ENCODE measurements at regions not wholly inside any gene's neighbourhood (a gene's known extent, or its start where the extent isn't known, plus 50 kb on each side); places are given as distances from the start of the nearest gene placed in this dataset.

- Histone ChIP-seq H3K4me3 (ENCODE audit: extremely low read depth in 1 of 4, insufficient read depth in 2 of 4, low read depth in 3 of 4, low read length in 4 of 4) (no peak overlapping the region), H3K36me3 (ENCODE audit: control insufficient read depth in 2 of 4, insufficient read depth in 4 of 4, low read length in 3 of 4) (no peaks in the 10 kb centered on the region), H2BK15ac (ENCODE audit: low read length) (no peak overlapping the region), H2AFZ (ENCODE audit: low read length) (no peak overlapping the region), H2BK5ac (ENCODE audit: low read depth, low read length) (no peak overlapping the region), H3K79me1 (ENCODE audit: low read depth, low read length) (no peaks in the 10 kb centered on the region), H4K5ac (ENCODE audit: insufficient read length, low read depth, low read length) (no peak overlapping the region), H3K14ac (ENCODE audit: insufficient read length) (no peak overlapping the region), H4K8ac (ENCODE audit: extremely low read depth, insufficient read depth, low read length) (no peak overlapping the region), H3K4me2 (ENCODE audit: insufficient read depth in 1 of 2, low read depth in 2 of 2, low read length in 2 of 2) (no peak overlapping the region), H2BK120ac (replicated peaks; ENCODE audit: low read depth, low read length) (no peak overlapping the region), H3K27ac (ENCODE audit: low read depth, low read length) (no peak overlapping the region), H3K79me2 (ENCODE audit: control insufficient read depth in 1 of 2, insufficient read depth in 2 of 2, low read length in 2 of 2) (no peaks in the 10 kb centered on the region), H3K23me2 (ENCODE audit: low read depth, low read length) (no peaks in the 10 kb centered on the region), H3K23ac (ENCODE audit: insufficient read length) (no peak overlapping the region), H3K56ac (replicated peaks; ENCODE audit: insufficient read length, low read depth, low read length) (no peak overlapping the region), H3K27me3 (replicated peaks in 1 of 4; ENCODE audit: control insufficient read depth in 3 of 4, extremely low read depth in 1 of 4, insufficient read depth in 3 of 4, low read length in 3 of 4) (no peaks in the 10 kb centered on the region), H3K4ac (replicated peaks; ENCODE audit: insufficient read length, low read depth, low read length) (no peak overlapping the region), H4K91ac (replicated peaks; ENCODE audit: insufficient read length, low read length) (no peak overlapping the region), H4K20me1 (replicated peaks in 1 of 2; ENCODE audit: control insufficient read depth in 1 of 2, insufficient read depth in 2 of 2, low read length in 2 of 2) (no peaks in the 10 kb centered on the region), H3K9ac (replicated peaks in 1 of 4; ENCODE audit: extremely low read depth in 1 of 4, low read depth in 3 of 4, low read length in 3 of 4) (no peak overlapping the region), H2AK5ac (ENCODE audit: low read depth, low read length) (no peak overlapping the region), H3K18ac (ENCODE audit: extremely low read depth, low read length) (no peak overlapping the region), H3K4me1 (replicated peaks in 1 of 4; ENCODE audit: control insufficient read depth in 3 of 4, insufficient read depth in 4 of 4, low read length in 3 of 4) (no peaks in the 10 kb centered on the region), H2BK12ac (ENCODE audit: low read depth, low read length) (no peak overlapping the region), H2BK20ac (ENCODE audit: low read length) (no peak overlapping the region), H3K9me3 (ENCODE audit: insufficient read depth in 2 of 2, low read depth in 1 of 2, low read length in 1 of 2) (no peaks in the 10 kb centered on the region)
- WGBS, 2 experiments (ENCODE audit: extremely low coverage in 1 of 2, insufficient coverage in 1 of 2, insufficient read length in 1 of 2, insufficient replicate concordance in 2 of 2, low coverage in 1 of 2, low lambda C conversion rate in 2 of 2, missing lambda C conversion rate in 1 of 2) = 44% methylated on average over 2 of the region's 2 CpGs; no CpG with 5 or more reads in 1 of the 2 experiments
- POLR2A ChIA-PET (ENCODE audit: partially characterized antibody) = interaction anchor here (1.2 kb wide), 1 partner anchor 28 kb away, joined by 3 read pairs; no protein-coding TSS in a partner anchor
- CTCF ChIA-PET (ENCODE audit: partially characterized antibody) = interaction anchor here (2.0 kb wide), 1 partner anchor 14 kb away, joined by 5 read pairs; no protein-coding TSS in a partner anchor
- FAIRE-seq (no peak), DNase-seq (ENCODE audit: low read depth in 1 of 2, low spot score in 2 of 2) (no peak)
- TF ChIP-seq NRF1 (IDR thresholded peaks at IDR 0.05; ENCODE audit: low read depth, low read length) (no peak), KDM5A (IDR thresholded peaks at IDR 0.05; ENCODE audit: low read length) (no peak), BACH1 (IDR thresholded peaks at IDR 0.05; ENCODE audit: low read length) (no peak), CEBPB (IDR thresholded peaks at IDR 0.05; ENCODE audit: low read depth, low read length) (no peak), ATF2 (IDR thresholded peaks at IDR 0.05; ENCODE audit: low read length) (no peak), HDAC2 (IDR thresholded peaks at IDR 0.05; ENCODE audit: borderline replicate concordance in 1 of 2, low read depth in 2 of 2, low read length in 2 of 2) (no peak)
These were observed 90.9 kb upstream of the FAT1 start for GRCh38 chr4:186814535-186815070.

All from H1 (cell line).